OCI-LY3 (cell line): ENCODE measurements at regions not wholly inside any gene's neighbourhood (a gene's known extent, or its start where the extent isn't known, plus 50 kb on each side); places are given as distances from the start of the nearest gene placed in this dataset.

Experiments used
- H2AFZ ChIP-seq: fragments of 200-600, 300-600 bp; shearing (Covaris generic); 2 replicates; pipeline ENCODE4 v1.6.0; 2014; ENCODE audit warnings: antibody characterized with exemption, low read depth, low read length
- H3K27ac ChIP-seq: fragments of 200-600, 300-600 bp; sonication (generic); 2 replicates; pipeline ENCODE4 v1.5.1; 2014; ENCODE audit warnings: mild to moderate bottlenecking, low read length, moderate library complexity, mixed read lengths
- H3K27me3 ChIP-seq: fragments of 200-600, 300-600 bp; sonication (generic); 2 replicates; pipeline ENCODE4 v1.6.1; 2014; ENCODE audit warnings: low read depth, low read length, mixed read lengths
- H3K36me3 ChIP-seq: fragments of 200-600, 300-600 bp; sonication (generic); replicated peaks from 2 replicates; pipeline ENCODE3; 2014; ENCODE audit warnings: low read depth, low read length, mixed read lengths
- H3K4me1 ChIP-seq: fragments of 300-600, 200-600 bp; sonication (generic); 2 replicates; pipeline ENCODE4 v1.6.1; 2014; ENCODE audit warnings: low read length, mixed read lengths
- H3K4me2 ChIP-seq: fragments of 200-600, 300-600 bp; sonication (generic); 2 replicates; pipeline ENCODE4 v1.6.1; 2014; ENCODE audit warnings: low read length, mixed read lengths
- H3K4me3 ChIP-seq: fragments of 300-600, 200-600 bp; sonication (generic); 2 replicates; pipeline ENCODE4 v1.5.1; 2014; ENCODE audit warnings: antibody characterized with exemption, mild to moderate bottlenecking, low read length, moderate library complexity
- H3K79me2 ChIP-seq: fragments of 300-600, 200-600 bp; shearing (Covaris generic); 2 replicates; pipeline ENCODE4 v1.6.1; 2014; ENCODE audit warnings: mild to moderate bottlenecking, low read length, mixed read lengths
- H3K9ac ChIP-seq: fragments of 300-600, 200-600 bp; shearing (Covaris generic); 2 replicates; pipeline ENCODE4 v1.6.0; 2014; ENCODE audit warnings: mild to moderate bottlenecking, low read length, moderate library complexity
- H3K9me3 ChIP-seq: fragments of 200-600, 300-600 bp; shearing (Covaris generic); 2 replicates; pipeline ENCODE4 v1.6.1; 2014; ENCODE audit warnings: low read length, mixed read lengths; ENCODE audit not compliant: insufficient read depth
- H4K20me1 ChIP-seq: fragments of 200-600, 300-600 bp; sonication (generic); 2 replicates; pipeline ENCODE4 v1.6.1; 2016; ENCODE audit warnings: low read length, mixed read lengths; ENCODE audit not compliant: insufficient read depth
- EZH2phosphoT487 ChIP-seq: fragments of 200-600 bp; shearing (Covaris generic); IDR thresholded peaks from 2 replicates; pipeline ENCODE4 v1.6.1; 2018; ENCODE audit warnings: antibody characterized with exemption, mixed run types, low read depth
- TF ChIP-seq, protein P1 (sequence below): fragments of 200-600, 300-600 bp; sonication (generic); IDR thresholded peaks from 2 replicates; pipeline ENCODE4 v1.5.1; 2014; ENCODE audit warnings: antibody characterized with exemption, low read length, low read depth

DNA sequence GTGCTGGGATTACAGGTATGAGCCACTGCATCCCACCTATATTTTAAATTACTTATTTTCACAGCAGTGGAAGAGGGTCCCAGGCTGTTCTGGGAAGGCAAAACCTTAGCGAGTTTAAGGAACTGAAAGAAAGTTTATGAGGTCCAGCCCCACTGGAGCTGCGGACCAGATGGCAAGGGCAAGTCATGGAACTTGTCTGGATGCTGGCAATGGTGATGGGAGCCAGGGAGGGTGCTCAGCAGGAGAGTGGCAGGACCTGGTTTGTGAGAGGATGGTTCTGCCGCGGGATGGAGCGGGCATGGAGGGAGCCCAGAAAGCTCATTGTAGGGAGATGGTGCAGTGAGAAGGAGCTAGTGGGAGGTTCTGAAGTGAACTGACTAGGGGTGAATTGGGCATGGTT lies 50.6 kb upstream of the SLC45A1 start:
- Histone ChIP-seq H3K36me3 (no peaks in the 10 kb centered on the region), H3K27me3 (no peaks in the 10 kb centered on the region), H3K9me3 (no peaks in the 10 kb centered on the region), H2AFZ (no peak overlapping the region), H3K4me2 (no peak overlapping the region), H3K4me1 (no peaks in the 10 kb centered on the region), H3K79me2 (no peaks in the 10 kb centered on the region), H4K20me1 (no peaks in the 10 kb centered on the region), H3K9ac (no peak overlapping the region), H3K27ac (no peak overlapping the region), H3K4me3 (no peak overlapping the region)
- no peak for TF ChIP-seq EZH2phosphoT487
- TF ChIP-seq, protein P1, sequence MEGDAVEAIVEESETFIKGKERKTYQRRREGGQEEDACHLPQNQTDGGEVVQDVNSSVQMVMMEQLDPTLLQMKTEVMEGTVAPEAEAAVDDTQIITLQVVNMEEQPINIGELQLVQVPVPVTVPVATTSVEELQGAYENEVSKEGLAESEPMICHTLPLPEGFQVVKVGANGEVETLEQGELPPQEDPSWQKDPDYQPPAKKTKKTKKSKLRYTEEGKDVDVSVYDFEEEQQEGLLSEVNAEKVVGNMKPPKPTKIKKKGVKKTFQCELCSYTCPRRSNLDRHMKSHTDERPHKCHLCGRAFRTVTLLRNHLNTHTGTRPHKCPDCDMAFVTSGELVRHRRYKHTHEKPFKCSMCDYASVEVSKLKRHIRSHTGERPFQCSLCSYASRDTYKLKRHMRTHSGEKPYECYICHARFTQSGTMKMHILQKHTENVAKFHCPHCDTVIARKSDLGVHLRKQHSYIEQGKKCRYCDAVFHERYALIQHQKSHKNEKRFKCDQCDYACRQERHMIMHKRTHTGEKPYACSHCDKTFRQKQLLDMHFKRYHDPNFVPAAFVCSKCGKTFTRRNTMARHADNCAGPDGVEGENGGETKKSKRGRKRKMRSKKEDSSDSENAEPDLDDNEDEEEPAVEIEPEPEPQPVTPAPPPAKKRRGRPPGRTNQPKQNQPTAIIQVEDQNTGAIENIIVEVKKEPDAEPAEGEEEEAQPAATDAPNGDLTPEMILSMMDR: no peak

DNA sequence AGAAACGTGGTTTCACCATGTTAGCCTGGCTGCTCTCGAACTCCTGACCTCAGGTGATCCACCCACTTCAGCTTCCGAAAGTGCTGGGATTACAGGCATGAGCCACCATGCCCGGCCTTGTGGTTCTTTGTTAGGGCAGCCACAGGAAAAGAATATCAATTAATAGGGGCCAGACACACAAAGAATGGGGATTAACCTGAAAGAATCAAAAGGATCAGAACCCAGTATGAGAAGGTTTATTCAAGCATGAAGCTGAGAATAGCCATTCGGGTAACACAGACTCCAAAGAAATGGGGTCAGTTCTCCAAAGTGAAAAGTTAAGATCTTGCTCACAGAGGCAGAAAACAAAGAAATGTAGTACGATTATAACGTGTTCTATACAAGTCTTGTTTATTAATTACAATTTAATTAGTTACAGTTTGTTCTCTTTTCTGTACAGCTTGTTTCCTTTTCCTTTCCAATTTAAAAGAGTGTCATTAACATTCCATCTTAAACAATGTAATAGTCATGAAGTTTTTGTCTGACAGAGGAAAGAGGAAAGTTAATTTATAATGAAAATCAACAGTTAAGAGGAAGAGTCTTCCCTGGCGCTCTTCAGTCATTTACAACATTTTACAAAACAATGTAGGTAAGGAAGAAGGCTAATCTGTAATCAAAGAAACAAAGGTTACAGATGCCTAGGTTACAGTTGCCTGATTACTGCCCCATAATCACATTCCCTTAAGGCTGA lies 51.3 kb upstream of the SLC45A1 start:
- H3K4me2 ChIP-seq: no peak overlapping the region
- H3K27ac ChIP-seq: no peak overlapping the region
- H3K4me3 ChIP-seq: no peak overlapping the region
- no peaks in the 10 kb centered on the region for H3K79me2 ChIP-seq
- H3K36me3 ChIP-seq: no peaks in the 10 kb centered on the region
- no peak overlapping the region for H2AFZ ChIP-seq
- H3K9ac ChIP-seq: no peak overlapping the region
- TF ChIP-seq, protein P1: no peak
- TF ChIP-seq EZH2phosphoT487: no peak
- no peaks in the 10 kb centered on the region for H3K27me3 ChIP-seq
- H3K4me1 ChIP-seq: no peaks in the 10 kb centered on the region
- no peaks in the 10 kb centered on the region for H4K20me1 ChIP-seq
- no peaks in the 10 kb centered on the region for H3K9me3 ChIP-seq

DNA sequence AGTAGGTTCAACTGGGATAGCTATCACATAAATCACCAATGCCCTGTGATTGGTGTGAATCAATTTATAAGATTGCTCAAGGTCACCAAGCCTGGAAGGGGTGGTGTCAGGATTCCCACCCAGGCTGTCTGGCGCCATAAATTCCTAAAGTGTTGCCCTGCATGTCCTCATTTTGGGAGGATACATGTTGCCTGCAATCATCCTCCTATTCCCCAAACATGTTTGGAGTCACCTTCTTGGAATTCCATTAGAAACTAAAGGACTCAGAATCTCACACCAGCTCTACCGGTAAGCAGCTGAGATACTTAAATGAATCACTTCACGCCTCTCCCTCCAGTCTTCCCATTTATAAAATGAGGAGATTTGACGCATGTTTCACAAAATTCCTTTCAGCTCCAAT lies 54.1 kb upstream of the SLC45A1 start:
- Histone ChIP-seq H3K4me3 (no peak overlapping the region), H4K20me1 (no peaks in the 10 kb centered on the region), H3K4me2 (no peak overlapping the region), H3K27ac (no peak overlapping the region), H3K36me3 (no peaks in the 10 kb centered on the region), H2AFZ (no peak overlapping the region), H3K4me1 (no peaks in the 10 kb centered on the region), H3K9me3 (no peaks in the 10 kb centered on the region), H3K79me2 (no peaks in the 10 kb centered on the region), H3K27me3 (no peaks in the 10 kb centered on the region), H3K9ac (no peak overlapping the region)
- TF ChIP-seq, protein P1: no peak
- TF ChIP-seq EZH2phosphoT487: no peak

DNA sequence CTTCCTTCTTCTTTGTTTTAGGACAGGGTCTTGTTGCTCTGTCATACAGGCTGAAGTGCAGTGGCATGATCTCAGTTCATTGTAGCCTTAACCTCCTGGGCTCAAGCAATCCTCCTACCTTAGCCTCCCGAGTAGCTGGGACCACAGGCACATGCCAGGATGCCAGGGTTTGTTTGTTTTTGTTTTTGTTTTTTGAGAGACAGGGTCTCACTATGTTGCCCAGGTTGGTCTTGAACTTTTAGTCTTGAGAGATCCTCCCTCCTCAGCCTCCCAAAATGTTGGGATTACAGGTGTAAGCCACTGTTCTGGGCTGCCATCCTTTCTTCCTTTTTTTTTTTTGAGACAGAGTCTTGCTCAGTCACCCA lies 56.5 kb upstream of the SLC45A1 start:
- no peak overlapping the region for H3K27ac ChIP-seq
- H3K9ac ChIP-seq: no peak overlapping the region
- H3K9me3 ChIP-seq: no peaks in the 10 kb centered on the region
- H3K27me3 ChIP-seq: no peaks in the 10 kb centered on the region
- no peak overlapping the region for H2AFZ ChIP-seq
- no peaks in the 10 kb centered on the region for H3K79me2 ChIP-seq
- no peaks in the 10 kb centered on the region for H3K36me3 ChIP-seq
- no peak overlapping the region for H3K4me2 ChIP-seq
- no peaks in the 10 kb centered on the region for H3K4me1 ChIP-seq
- TF ChIP-seq EZH2phosphoT487: no peak
- no peaks in the 10 kb centered on the region for H4K20me1 ChIP-seq
- H3K4me3 ChIP-seq: no peak overlapping the region
